Liver (tissue), 8 donors: ENCODE measurements at regions not wholly inside any gene's neighbourhood (a gene's known extent, or its start where the extent isn't known, plus 50 kb on each side); places are given as distances from the start of the nearest gene placed in this dataset.
A peak's percentile ranks its signal among the peaks of the same experiment; 100 is the strongest.

Experiments used
- DNase-seq: peaks from one replicate; pipeline ENCODE4 v3.0.0-alpha.2; 2017; ENCODE audit warnings: low spot score
- H3K27ac ChIP-seq, 2 donors: one replicate each; pipeline ENCODE4 v1.7.0; 2013; ENCODE audit warnings: inconsistent platforms in 2 of 2, low read length in 2 of 2, control low read depth in 1 of 2, low read depth in 1 of 2, mild to moderate bottlenecking in 1 of 2
- H3K27me3 ChIP-seq, 4 donors: one replicate each; pipeline versions ENCODE4 v1.6.1 to v1.7.0; 2013; ENCODE audit warnings: low read length in 3 of 4, inconsistent platforms in 1 of 4, mild to moderate bottlenecking in 1 of 4, moderate library complexity in 1 of 4; ENCODE audit not compliant: control insufficient read depth in 4 of 4, insufficient read depth in 4 of 4
- H3K36me3 ChIP-seq, 4 donors: one replicate each; pipeline versions ENCODE4 v1.6.1 to v1.7.0; 2013; ENCODE audit warnings: low read length in 3 of 4, mild to moderate bottlenecking in 3 of 4, low read depth in 1 of 4, moderate library complexity in 1 of 4; ENCODE audit not compliant: control insufficient read depth in 4 of 4, insufficient read depth in 3 of 4
- H3K4me1 ChIP-seq, 4 donors: one replicate each; pipeline versions ENCODE4 v1.6.1 to v1.7.0; 2013; ENCODE audit warnings: low read length in 3 of 4, mild to moderate bottlenecking in 3 of 4, moderate library complexity in 1 of 4; ENCODE audit not compliant: control insufficient read depth in 4 of 4, insufficient read depth in 4 of 4
- H3K4me3 ChIP-seq, 3 donors: one replicate each; pipeline versions ENCODE4 v1.6.1 to v1.7.0; 2013; ENCODE audit warnings: low read length in 3 of 3, control low read depth in 1 of 3, low read depth in 1 of 3, mild to moderate bottlenecking in 1 of 3
- H3K9ac ChIP-seq, 2 donors: one replicate each; pipeline ENCODE4 v1.7.0; 2013; ENCODE audit warnings: low read length in 2 of 2, mild to moderate bottlenecking in 2 of 2, moderate library complexity in 2 of 2, control low read depth in 1 of 2, low read depth in 1 of 2
- H3K9me3 ChIP-seq, 4 donors: one replicate each; pipeline versions ENCODE4 v1.6.1 to v1.7.0; 2013; ENCODE audit warnings: low read length in 3 of 4; ENCODE audit not compliant: control insufficient read depth in 4 of 4
- EGR1 ChIP-seq, 2 donors: IDR thresholded peaks; 2 replicates each; pipeline ENCODE4 v1.6.1; 2016 to 2018; ENCODE audit warnings: antibody characterized with exemption in 2 of 2, low read depth in 2 of 2
- FOXA2 ChIP-seq: IDR thresholded peaks from 2 replicates; pipeline ENCODE4 v1.6.1; 2016; ENCODE audit warnings: antibody characterized with exemption
- GABPA ChIP-seq, 2 donors: IDR thresholded peaks in 1 of 2; conservative IDR thresholded peaks in 1 of 2; 2 replicates each; pipeline ENCODE4 v1.6.1; 2016; ENCODE audit warnings: antibody characterized with exemption in 2 of 2, mild to moderate bottlenecking in 1 of 2, moderate library complexity in 1 of 2
- HNF4A ChIP-seq, 2 donors: conservative IDR thresholded peaks; 2 replicates each; pipeline ENCODE4 v1.6.1; 2016; ENCODE audit warnings: antibody characterized with exemption in 2 of 2, mild to moderate bottlenecking in 2 of 2
- JUND ChIP-seq, 2 donors: IDR thresholded peaks; 2 replicates each; pipeline ENCODE4 v1.6.1; 2016; ENCODE audit warnings: antibody characterized with exemption in 2 of 2
- NR2F2 ChIP-seq: IDR thresholded peaks from 2 replicates; pipeline ENCODE4 v1.6.1; 2016; ENCODE audit warnings: antibody characterized with exemption
- RAD21 ChIP-seq, 2 donors: IDR thresholded peaks; 2 replicates each; pipeline ENCODE4 v1.6.1; 2016; ENCODE audit warnings: antibody characterized with exemption in 2 of 2, mild to moderate bottlenecking in 2 of 2
- RXRA ChIP-seq, 2 donors: IDR thresholded peaks; 2 replicates each; pipeline ENCODE4 v1.6.1; 2017 to 2018; ENCODE audit warnings: antibody characterized with exemption in 2 of 2, mild to moderate bottlenecking in 1 of 2
- SP1 ChIP-seq: IDR thresholded peaks from 2 replicates; pipeline ENCODE4 v1.6.1; 2018; ENCODE audit warnings: antibody characterized with exemption, mild to moderate bottlenecking
- YY1 ChIP-seq: IDR thresholded peaks from 2 replicates; pipeline ENCODE4 v1.6.1; 2016; ENCODE audit warnings: antibody characterized with exemption, mild to moderate bottlenecking
- WGBS: extraction: QIAGEN DNeasy Blood & Tissue Kit; methylation state at CpG from one replicate; pipeline ENCODE4 v1.1.7; 2013; 5-methylcytosine and 5-hydroxymethylcytosine counted together
- TF ChIP-seq, protein P1 (sequence below): fragments of 150-350 bp; IDR thresholded peaks from 2 replicates; pipeline ENCODE4 v1.5.1; 2017; ENCODE audit warnings: improper control_type of control experiment, low read depth, low read length; ENCODE audit not compliant: missing input control
- TF ChIP-seq, protein P2 (sequence below): IDR thresholded peaks from 2 replicates; pipeline ENCODE4 v1.6.1; 2016; ENCODE audit warnings: antibody characterized with exemption
- TF ChIP-seq, protein P3 (sequence below): IDR thresholded peaks from 2 replicates; pipeline ENCODE4 v1.6.1; 2016; ENCODE audit warnings: antibody characterized with exemption, mild to moderate bottlenecking
- donor health status: healthy.
- donor health status: healthy.
- donor health status: healthy.
- donor health status: healthy.
- donor health status: healthy.

DNA sequence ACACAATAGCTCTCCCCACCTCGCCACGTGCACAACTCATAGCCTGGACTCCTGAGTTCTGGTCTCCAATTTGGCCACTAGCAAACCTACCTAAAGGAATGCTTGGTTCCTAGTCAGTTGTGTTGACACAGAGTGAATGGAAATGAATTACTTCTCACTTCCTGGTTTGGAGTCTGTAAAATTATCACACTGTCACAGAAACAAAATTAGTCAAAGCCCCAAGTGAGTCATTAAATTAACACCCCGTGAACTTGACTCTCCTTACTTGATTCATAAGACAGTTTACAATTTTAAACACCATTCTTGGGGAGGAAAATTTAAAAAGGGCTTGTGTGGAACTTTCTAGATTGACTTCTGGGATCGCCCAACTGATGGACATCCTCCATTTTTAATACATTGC, 276.2 kb upstream of the CTNNB1 start:
- Histone ChIP-seq H3K9ac (no peak overlapping the region), H3K27me3 (no peaks in the 10 kb centered on the region), H3K4me3 (no peak overlapping the region), H3K27ac (no peak overlapping the region), H3K9me3 (peaks cover 0 to 2% (median 0%) of the 10 kb centered on the region in 4 donors), H3K4me1 (peaks cover 0 to 11% (median 7%) of the 10 kb centered on the region in 4 donors), H3K36me3 (no peaks in the 10 kb centered on the region)
- 86% methylated on average over 4 of the region's 4 CpGs for WGBS
- TF ChIP-seq, protein P1, sequence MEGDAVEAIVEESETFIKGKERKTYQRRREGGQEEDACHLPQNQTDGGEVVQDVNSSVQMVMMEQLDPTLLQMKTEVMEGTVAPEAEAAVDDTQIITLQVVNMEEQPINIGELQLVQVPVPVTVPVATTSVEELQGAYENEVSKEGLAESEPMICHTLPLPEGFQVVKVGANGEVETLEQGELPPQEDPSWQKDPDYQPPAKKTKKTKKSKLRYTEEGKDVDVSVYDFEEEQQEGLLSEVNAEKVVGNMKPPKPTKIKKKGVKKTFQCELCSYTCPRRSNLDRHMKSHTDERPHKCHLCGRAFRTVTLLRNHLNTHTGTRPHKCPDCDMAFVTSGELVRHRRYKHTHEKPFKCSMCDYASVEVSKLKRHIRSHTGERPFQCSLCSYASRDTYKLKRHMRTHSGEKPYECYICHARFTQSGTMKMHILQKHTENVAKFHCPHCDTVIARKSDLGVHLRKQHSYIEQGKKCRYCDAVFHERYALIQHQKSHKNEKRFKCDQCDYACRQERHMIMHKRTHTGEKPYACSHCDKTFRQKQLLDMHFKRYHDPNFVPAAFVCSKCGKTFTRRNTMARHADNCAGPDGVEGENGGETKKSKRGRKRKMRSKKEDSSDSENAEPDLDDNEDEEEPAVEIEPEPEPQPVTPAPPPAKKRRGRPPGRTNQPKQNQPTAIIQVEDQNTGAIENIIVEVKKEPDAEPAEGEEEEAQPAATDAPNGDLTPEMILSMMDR, result no peak
- TF ChIP-seq JUND (IDR thresholded peaks at IDR 0.05) (no peak), SP1 (no peak), HNF4A (conservative IDR thresholded peaks at IDR 0.05) (no peak), YY1 (no peak), EGR1 (IDR thresholded peaks at IDR 0.05; ENCODE audit: low read depth in 2 of 2) (no peak)
- TF ChIP-seq, protein P2, sequence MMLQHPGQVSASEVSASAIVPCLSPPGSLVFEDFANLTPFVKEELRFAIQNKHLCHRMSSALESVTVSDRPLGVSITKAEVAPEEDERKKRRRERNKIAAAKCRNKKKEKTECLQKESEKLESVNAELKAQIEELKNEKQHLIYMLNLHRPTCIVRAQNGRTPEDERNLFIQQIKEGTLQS, result no peak
- TF ChIP-seq, protein P3, sequence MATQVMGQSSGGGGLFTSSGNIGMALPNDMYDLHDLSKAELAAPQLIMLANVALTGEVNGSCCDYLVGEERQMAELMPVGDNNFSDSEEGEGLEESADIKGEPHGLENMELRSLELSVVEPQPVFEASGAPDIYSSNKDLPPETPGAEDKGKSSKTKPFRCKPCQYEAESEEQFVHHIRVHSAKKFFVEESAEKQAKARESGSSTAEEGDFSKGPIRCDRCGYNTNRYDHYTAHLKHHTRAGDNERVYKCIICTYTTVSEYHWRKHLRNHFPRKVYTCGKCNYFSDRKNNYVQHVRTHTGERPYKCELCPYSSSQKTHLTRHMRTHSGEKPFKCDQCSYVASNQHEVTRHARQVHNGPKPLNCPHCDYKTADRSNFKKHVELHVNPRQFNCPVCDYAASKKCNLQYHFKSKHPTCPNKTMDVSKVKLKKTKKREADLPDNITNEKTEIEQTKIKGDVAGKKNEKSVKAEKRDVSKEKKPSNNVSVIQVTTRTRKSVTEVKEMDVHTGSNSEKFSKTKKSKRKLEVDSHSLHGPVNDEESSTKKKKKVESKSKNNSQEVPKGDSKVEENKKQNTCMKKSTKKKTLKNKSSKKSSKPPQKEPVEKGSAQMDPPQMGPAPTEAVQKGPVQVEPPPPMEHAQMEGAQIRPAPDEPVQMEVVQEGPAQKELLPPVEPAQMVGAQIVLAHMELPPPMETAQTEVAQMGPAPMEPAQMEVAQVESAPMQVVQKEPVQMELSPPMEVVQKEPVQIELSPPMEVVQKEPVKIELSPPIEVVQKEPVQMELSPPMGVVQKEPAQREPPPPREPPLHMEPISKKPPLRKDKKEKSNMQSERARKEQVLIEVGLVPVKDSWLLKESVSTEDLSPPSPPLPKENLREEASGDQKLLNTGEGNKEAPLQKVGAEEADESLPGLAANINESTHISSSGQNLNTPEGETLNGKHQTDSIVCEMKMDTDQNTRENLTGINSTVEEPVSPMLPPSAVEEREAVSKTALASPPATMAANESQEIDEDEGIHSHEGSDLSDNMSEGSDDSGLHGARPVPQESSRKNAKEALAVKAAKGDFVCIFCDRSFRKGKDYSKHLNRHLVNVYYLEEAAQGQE, result no peak
- DNase-seq, result no peak

DNA sequence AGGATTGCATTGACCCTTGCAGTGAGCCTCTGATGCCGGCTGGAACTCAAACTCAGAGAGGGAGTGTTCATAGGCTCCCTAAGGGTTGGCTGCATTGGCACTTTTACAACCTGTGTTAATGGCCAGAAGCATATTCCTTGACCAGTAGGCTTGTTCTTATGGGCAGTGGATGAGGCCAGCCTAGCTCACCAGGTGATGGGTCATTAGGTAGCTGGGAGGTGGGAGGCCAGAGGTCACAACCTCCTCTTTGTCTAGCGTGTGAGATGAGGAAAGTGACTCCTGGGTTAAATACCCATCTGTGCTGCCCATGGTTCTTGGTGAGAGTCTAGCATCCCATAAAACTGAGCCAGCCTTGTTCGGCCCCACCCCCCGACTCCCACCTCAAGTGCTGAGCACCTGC, 275.7 kb upstream of the CTNNB1 start:
- Histone ChIP-seq H3K4me3 (no peak overlapping the region), H3K36me3 (no peaks in the 10 kb centered on the region), H3K4me1 (peaks cover 0 to 11% (median 7%) of the 10 kb centered on the region in 4 donors), H3K9me3 (peaks cover 0 to 2% (median 0%) of the 10 kb centered on the region in 4 donors), H3K9ac (no peak overlapping the region), H3K27ac (no peak overlapping the region), H3K27me3 (no peaks in the 10 kb centered on the region)
- WGBS, result 98% methylated on average over 4 of the region's 4 CpGs
- DNase-seq, result no peak
- TF ChIP-seq RXRA (IDR thresholded peaks at IDR 0.05) (no peak), NR2F2 (no peak), GABPA (IDR thresholded peaks at IDR 0.05 in 1 of 2, conservative IDR thresholded peaks at IDR 0.05 in 1 of 2) (no peak)

DNA sequence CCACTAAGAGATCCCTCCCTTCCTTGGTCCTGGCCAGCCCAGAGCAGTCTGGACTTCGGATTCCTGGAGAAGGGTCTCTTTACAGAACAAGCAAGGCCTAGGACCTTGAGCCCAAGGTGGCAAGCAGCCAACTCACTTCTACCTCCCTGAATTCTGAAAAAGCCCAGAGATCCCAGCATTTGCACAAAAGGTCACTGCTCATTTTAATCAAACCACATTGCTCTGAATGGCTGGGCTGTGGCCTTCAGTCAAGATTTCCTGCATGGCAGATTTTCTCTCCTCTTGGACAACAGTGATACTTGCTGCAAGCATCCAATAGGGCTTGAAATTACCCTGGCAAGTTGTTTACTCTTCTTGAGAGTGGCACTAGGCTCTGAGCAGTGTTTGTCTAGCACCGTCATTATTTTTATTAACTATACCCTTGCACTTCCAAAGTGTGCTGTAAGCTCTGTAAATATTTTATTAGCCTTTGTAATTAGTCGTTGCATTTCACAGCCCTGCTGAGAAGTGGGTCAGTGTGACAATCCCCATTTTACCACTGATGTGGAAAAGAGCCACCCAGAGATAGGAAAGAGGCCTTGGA, 274.7 kb upstream of the CTNNB1 start:
- H3K27ac ChIP-seq, result no peak overlapping the region
- DNase-seq, result peak; percentile 38

More for the DNA sequence above, 274.7 kb upstream of the CTNNB1 start:
- Histone ChIP-seq H3K4me1 (peaks cover 0 to 11% (median 7%) of the 10 kb centered on the region in 4 donors), H3K4me3 (no peak overlapping the region), H3K9me3 (peaks cover 0 to 2% (median 0%) of the 10 kb centered on the region in 4 donors), H3K36me3 (no peaks in the 10 kb centered on the region), H3K27me3 (no peaks in the 10 kb centered on the region), H3K9ac (no peak overlapping the region)
- 26% methylated on average over 3 of the region's 3 CpGs for WGBS
- no peak for TF ChIP-seq YY1
- TF ChIP-seq HNF4A (conservative IDR thresholded peaks at IDR 0.05), result peak; percentile 26 to 33
- no peak for TF ChIP-seq RAD21 (IDR thresholded peaks at IDR 0.05)
- no peak for TF ChIP-seq FOXA2
- TF ChIP-seq SP1, result no peak
